Chondrocyte (in vitro differentiated cells): ENCODE measurements at regions not wholly inside any gene's neighbourhood (a gene's known extent, or its start where the extent isn't known, plus 50 kb on each side); places are given as distances from the start of the nearest gene placed in this dataset.

Experiments used
- DNase-seq: peaks from one replicate; pipeline ENCODE4 v3.0.0; 2021; ENCODE audit warnings: mixed read lengths, low spot score
- H3K27ac Mint-ChIP-seq: one replicate; pipeline ENCODE4 v1.8.0; 2021; ENCODE audit warnings: mild to moderate bottlenecking, moderate library complexity, mixed read lengths; ENCODE audit not compliant: unreplicated experiment
- H3K27me3 Mint-ChIP-seq: 2 replicates; pipeline ENCODE4 v1.8.0; 2021; ENCODE audit warnings: low read depth, mixed read lengths
- H3K36me3 Mint-ChIP-seq: 2 replicates; pipeline ENCODE4 v1.8.0; 2021; ENCODE audit warnings: low read depth, mixed read lengths
- H3K4me1 Mint-ChIP-seq: 2 replicates; pipeline ENCODE4 v1.8.0; 2021; ENCODE audit warnings: low read depth, mild to moderate bottlenecking, mixed read lengths
- H3K4me3 Mint-ChIP-seq: one replicate; pipeline ENCODE4 v1.8.0; 2021; ENCODE audit warnings: mild to moderate bottlenecking, moderate library complexity, mixed read lengths; ENCODE audit not compliant: unreplicated experiment
- H3K9me3 Mint-ChIP-seq: 2 replicates; pipeline ENCODE4 v1.8.0; 2021; ENCODE audit warnings: low read depth, mixed read lengths
- CTCF ChIP-seq: fragments of 200-600 bp; sonication (generic); IDR thresholded peaks from 2 replicates; pipeline ENCODE4 v1.5.0; 2021; ENCODE audit warnings: antibody characterized with exemption, mild to moderate bottlenecking, moderate library complexity

GRCh38 chrX:68927178-68927577, 98.4 kb downstream of the EFNB1 start:
- Mint-ChIP-seq H3K4me3 (no peak overlapping the region), H3K9me3 (no peaks in the 10 kb centered on the region), H3K27ac (no peak overlapping the region), H3K4me1 (peaks cover 33% of the 10 kb centered on the region), H3K27me3 (no peaks in the 10 kb centered on the region), H3K36me3 (no peaks in the 10 kb centered on the region)
- DNase-seq = no peak
- no peak for TF ChIP-seq CTCF

GRCh38 chrX:68923147-68923546, 94.3 kb downstream of the EFNB1 start:
- DNase-seq = peak; percentile 6
- Mint-ChIP-seq H3K4me1 (no peaks in the 10 kb centered on the region), H3K27ac (no peak overlapping the region), H3K36me3 (no peaks in the 10 kb centered on the region), H3K27me3 (no peaks in the 10 kb centered on the region), H3K4me3 (no peak overlapping the region), H3K9me3 (peaks cover 2% of the 10 kb centered on the region)
- no peak for TF ChIP-seq CTCF

GRCh38 chrX:68922013-68922412, 93.2 kb downstream of the EFNB1 start:
- Mint-ChIP-seq H3K4me3 (no peak overlapping the region), H3K27ac (no peak overlapping the region), H3K36me3 (no peaks in the 10 kb centered on the region), H3K4me1 (no peaks in the 10 kb centered on the region), H3K9me3 (peaks cover 2% of the 10 kb centered on the region), H3K27me3 (no peaks in the 10 kb centered on the region)
- no peak for TF ChIP-seq CTCF
- no peak for DNase-seq

- DNase-seq = no peak
- no peak for TF ChIP-seq CTCF
- Mint-ChIP-seq H3K27ac (no peak overlapping the region), H3K4me3 (no peak overlapping the region), H3K9me3 (peaks cover 2% of the 10 kb centered on the region), H3K36me3 (no peaks in the 10 kb centered on the region), H3K4me1 (no peaks in the 10 kb centered on the region), H3K27me3 (no peaks in the 10 kb centered on the region)
Observed at GRCh38 chrX:68920561-68920960, 91.7 kb downstream of the EFNB1 start.

- H3K4me1 Mint-ChIP-seq = no peaks in the 10 kb centered on the region
- H3K27ac Mint-ChIP-seq = no peak overlapping the region
- no peaks in the 10 kb centered on the region for H3K27me3 Mint-ChIP-seq
- no peak for DNase-seq
- no peaks in the 10 kb centered on the region for H3K36me3 Mint-ChIP-seq
- H3K4me3 Mint-ChIP-seq = no peak overlapping the region
- peaks cover 2% of the 10 kb centered on the region for H3K9me3 Mint-ChIP-seq
- no peak for TF ChIP-seq CTCF
Observed at GRCh38 chrX:68919707-68920106, 90.9 kb downstream of the EFNB1 start.
